NT2/D1 (cell line): ENCODE measurements at regions not wholly inside any gene's neighbourhood (a gene's known extent, or its start where the extent isn't known, plus 50 kb on each side); places are given as distances from the start of the nearest gene placed in this dataset.

Experiments used
- DNase-seq: peaks from one replicate; pipeline ENCODE4 v3.0.0-alpha.2; 2011; ENCODE audit warnings: low read depth, low spot score
- H3K27me3 ChIP-seq: 2 replicates; pipeline ENCODE4 v1.6.0; 2011; ENCODE audit warnings: mild to moderate bottlenecking; ENCODE audit not compliant: insufficient read length, insufficient read depth
- H3K36me3 ChIP-seq: 2 replicates; pipeline ENCODE4 v1.6.1; 2011; ENCODE audit warnings: mild to moderate bottlenecking, low read length, mixed read lengths; ENCODE audit not compliant: insufficient read depth, insufficient read length
- H3K4me1 ChIP-seq: 2 replicates; pipeline ENCODE4 v1.5.1; 2011; ENCODE audit not compliant: insufficient read depth, insufficient read length
- H3K4me3 ChIP-seq: 2 replicates; pipeline ENCODE4 v1.5.1; 2011; ENCODE audit warnings: low read depth; ENCODE audit not compliant: insufficient read length
- H3K9ac ChIP-seq: 2 replicates; pipeline ENCODE4 v1.6.0; 2011; ENCODE audit warnings: low read depth; ENCODE audit not compliant: insufficient read length
- H3K9me3 ChIP-seq: 2 replicates; pipeline ENCODE4 v1.5.1; 2011; ENCODE audit warnings: mild to moderate bottlenecking, low read length; ENCODE audit not compliant: insufficient read depth
- SUZ12 ChIP-seq: IDR thresholded peaks from 2 replicates; pipeline ENCODE4 v1.6.1; 2011; ENCODE audit not compliant: insufficient read length, insufficient read depth; ENCODE audit errors: extremely low read depth
- YY1 ChIP-seq: IDR thresholded peaks from 2 replicates; pipeline ENCODE4 v1.6.1; 2011; ENCODE audit not compliant: insufficient read length, insufficient read depth
- ZNF274 ChIP-seq: IDR thresholded peaks from 2 replicates; pipeline ENCODE4 v1.6.1; 2011; ENCODE audit warnings: mild to moderate bottlenecking, low read depth, low read length

DNA sequence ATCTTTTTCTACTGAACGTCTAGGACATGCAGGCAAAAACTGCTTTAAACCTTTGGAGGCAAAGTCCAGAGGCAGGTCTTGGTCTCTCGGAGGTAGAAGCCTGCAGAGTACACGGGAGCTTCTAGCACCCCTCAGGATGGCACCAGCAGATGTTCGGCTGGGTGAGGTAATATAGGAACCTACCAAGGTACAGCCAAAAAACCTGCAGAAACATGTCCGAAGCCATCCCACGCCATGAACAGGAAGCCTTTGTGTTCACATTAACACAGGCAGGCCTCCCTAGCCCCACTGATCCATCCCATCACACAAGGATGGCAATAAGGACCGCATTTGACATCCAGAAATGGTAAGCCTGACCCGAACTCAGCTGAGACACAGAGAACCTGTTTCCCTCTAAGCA lies 157.9 kb upstream of the HES1 start:
- H3K4me3 ChIP-seq, result no peak overlapping the region
- peaks cover 27% of the 10 kb centered on the region for H3K27me3 ChIP-seq
- DNase-seq, result no peak
- peaks cover 7% of the 10 kb centered on the region for H3K4me1 ChIP-seq
- no peak overlapping the region for H3K9ac ChIP-seq
- no peaks in the 10 kb centered on the region for H3K9me3 ChIP-seq
- H3K36me3 ChIP-seq, result no peaks in the 10 kb centered on the region
- TF ChIP-seq YY1 (no peak), ZNF274 (no peak), SUZ12 (no peak)

DNA sequence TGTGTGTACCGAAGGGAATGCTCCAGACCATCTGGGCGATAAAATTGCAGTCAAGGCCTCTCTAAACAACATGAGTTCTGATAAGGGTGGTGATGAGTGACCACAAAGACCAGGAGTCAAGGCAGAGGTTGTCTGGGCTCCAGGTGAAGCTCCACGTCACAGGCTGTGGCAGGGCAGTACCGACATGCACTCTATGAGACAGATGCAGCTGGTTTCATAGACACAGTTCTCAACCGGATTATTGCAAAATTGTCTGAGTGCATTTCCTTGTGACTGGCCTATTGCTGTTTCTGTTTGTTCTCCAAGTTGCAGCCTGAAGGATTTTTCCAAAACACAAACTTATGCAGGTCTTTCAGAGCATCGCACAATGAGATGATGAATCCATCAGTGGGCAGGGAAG lies 157.5 kb upstream of the HES1 start:
- Histone ChIP-seq H3K4me3 (no peak overlapping the region), H3K4me1 (peaks cover 7% of the 10 kb centered on the region), H3K9ac (no peak overlapping the region), H3K27me3 (peaks cover 23% of the 10 kb centered on the region), H3K36me3 (no peaks in the 10 kb centered on the region), H3K9me3 (no peaks in the 10 kb centered on the region)
- no peak for DNase-seq
- TF ChIP-seq ZNF274 (no peak), SUZ12 (no peak), YY1 (no peak)

DNA sequence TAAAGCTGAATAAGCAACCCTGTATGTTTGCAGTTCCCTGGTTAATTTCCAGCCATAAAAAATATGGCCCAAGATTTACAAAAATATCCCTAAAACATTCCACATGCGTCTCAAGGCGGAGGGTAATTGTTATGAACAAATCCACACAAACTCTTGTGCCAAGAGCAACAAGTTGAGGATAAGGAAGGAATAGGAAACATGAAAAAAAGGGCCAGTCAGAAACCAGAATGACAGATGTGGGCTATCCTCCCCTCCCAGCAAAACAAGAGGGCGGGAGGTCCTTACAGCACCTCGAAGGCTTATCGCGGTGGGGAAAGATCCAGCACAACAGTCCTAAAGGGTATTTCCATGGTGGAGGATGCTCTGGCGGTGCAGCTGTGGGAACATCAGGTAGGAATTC lies 155.6 kb upstream of the HES1 start:
- H3K4me1 ChIP-seq, result peaks cover 5% of the 10 kb centered on the region
- TF ChIP-seq YY1, result no peak
- TF ChIP-seq SUZ12, result no peak
- TF ChIP-seq ZNF274, result no peak
- no peak overlapping the region for H3K4me3 ChIP-seq
- H3K36me3 ChIP-seq, result no peaks in the 10 kb centered on the region
- H3K9me3 ChIP-seq, result no peaks in the 10 kb centered on the region
- H3K27me3 ChIP-seq, result peaks cover 23% of the 10 kb centered on the region
- H3K9ac ChIP-seq, result no peak overlapping the region
- DNase-seq, result no peak

DNA sequence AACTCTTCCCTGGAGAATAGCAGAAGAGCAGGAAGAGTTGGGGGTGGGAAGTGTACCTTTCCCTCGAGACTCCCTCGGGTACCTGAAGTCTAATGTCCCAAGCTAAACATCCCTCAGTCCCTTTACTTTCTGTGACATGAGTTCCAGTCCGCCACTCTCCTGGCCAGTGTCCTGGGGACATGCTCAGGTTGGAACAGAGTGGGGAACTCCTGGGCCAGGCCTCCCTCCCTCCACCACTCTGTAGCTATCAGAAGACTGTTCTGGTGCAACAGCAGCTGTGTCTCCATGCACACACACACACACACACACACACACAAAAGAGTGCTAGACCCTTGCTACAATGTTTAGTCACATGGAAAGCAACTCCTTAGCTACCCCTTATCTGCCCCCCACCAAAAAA lies 155.0 kb upstream of the HES1 start:
- Histone ChIP-seq H3K27me3 (peaks cover 23% of the 10 kb centered on the region), H3K9ac (no peak overlapping the region), H3K4me3 (no peak overlapping the region), H3K4me1 (peaks cover 5% of the 10 kb centered on the region), H3K9me3 (no peaks in the 10 kb centered on the region), H3K36me3 (no peaks in the 10 kb centered on the region)
- TF ChIP-seq SUZ12 (no peak), ZNF274 (no peak), YY1 (no peak)
- DNase-seq, result no peak

DNA sequence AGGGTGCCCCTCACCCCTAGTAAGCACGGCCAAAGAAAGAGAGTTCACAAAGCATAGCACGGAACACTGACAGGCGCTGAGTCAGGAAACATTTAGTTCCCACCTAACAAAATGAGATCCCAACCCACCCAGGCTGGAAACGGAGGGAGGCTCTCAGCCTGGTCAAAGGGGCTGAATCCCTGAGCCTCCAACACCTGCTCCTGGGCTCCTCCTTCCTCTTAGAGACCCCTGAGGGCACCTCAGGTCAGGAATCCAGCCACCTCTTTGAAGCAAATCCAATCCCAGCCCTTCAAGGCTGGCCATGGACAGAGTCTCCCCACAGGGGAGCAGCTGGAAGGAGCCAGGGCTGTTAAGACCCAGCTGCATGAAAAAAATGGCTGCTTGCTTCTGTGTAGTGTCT lies 154.4 kb upstream of the HES1 start:
- Histone ChIP-seq H3K9ac (no peak overlapping the region), H3K9me3 (no peaks in the 10 kb centered on the region), H3K4me3 (no peak overlapping the region), H3K36me3 (no peaks in the 10 kb centered on the region), H3K4me1 (peaks cover 5% of the 10 kb centered on the region), H3K27me3 (peaks cover 23% of the 10 kb centered on the region)
- DNase-seq, result no peak
- TF ChIP-seq SUZ12 (no peak), YY1 (no peak), ZNF274 (no peak)

DNA sequence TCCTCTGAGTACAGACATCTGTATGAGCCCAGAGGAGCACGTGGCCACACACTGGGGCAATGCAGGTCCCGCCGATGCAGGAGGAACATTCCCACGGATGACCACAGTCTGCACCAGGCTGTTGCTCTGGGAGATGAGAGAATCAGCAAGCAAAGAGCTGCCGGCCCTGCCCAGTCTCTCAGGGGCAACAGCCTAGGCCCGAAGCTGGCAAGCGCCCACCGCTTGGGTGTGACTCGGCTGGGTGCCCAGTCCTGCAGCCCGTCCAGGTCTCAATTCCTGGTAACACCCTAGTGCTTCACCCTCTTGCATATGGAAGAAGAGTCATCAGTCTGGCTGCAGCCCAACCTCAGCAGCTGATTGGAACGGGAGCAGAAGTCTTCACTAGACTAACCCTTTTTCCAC lies 153.7 kb upstream of the HES1 start:
- Histone ChIP-seq H3K4me1 (peaks cover 5% of the 10 kb centered on the region), H3K9ac (no peak overlapping the region), H3K4me3 (no peak overlapping the region), H3K9me3 (no peaks in the 10 kb centered on the region), H3K36me3 (no peaks in the 10 kb centered on the region), H3K27me3 (peaks cover 23% of the 10 kb centered on the region)
- DNase-seq, result no peak
- TF ChIP-seq ZNF274, result no peak
- no peak for TF ChIP-seq SUZ12
- no peak for TF ChIP-seq YY1

DNA sequence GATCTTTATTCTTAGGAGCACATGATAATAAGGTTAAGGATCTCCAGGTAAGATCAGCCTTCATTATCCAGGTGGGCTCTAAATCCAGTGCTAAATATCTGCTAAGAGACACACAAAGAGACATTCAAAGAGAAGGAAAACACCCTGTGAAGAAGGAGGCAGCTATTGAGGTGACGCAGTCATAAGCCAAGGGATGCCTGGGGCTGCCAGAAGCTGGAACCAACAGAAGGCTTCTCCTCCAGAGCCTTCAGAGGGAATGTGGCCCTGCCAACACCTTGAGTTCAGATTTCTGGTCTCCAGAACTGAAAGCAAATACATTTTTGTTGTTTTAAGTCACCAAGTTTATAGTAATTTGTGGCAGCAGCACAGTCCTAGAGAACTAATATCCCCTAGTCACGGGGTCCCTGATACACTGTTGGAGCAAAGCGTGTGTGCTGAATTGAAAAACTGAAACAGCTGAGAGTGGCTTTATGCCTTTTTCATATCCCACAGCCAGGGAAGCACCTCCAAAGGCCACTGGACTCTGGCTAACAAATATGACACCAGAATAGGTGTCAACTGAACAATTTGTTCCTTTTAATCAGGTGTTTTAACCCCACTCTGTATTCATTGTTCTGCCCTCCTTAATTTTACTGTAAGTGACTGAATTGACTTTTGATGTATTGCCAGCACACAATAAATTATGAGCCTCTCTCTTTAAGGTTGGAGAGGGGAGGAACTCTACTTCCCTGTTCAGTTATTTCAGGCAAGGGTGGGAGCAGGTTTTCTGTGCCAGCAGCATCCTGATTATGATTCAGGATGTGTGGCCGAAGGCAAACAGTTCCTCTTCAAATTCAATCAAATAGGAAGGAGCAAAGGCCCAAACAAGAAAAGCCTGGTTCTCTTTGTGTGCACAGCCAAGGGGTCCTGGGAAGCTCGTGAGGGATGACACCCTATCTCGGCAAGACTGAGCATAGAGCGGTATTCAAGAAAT lies 151.8 kb upstream of the HES1 start:
- no peak for DNase-seq
- Histone ChIP-seq H3K4me3 (no peak overlapping the region), H3K9me3 (no peaks in the 10 kb centered on the region), H3K36me3 (no peaks in the 10 kb centered on the region), H3K9ac (no peak overlapping the region), H3K27me3 (peaks cover 15% of the 10 kb centered on the region), H3K4me1 (peaks cover 5% of the 10 kb centered on the region)
- TF ChIP-seq SUZ12, result no peak
- no peak for TF ChIP-seq ZNF274
- no peak for TF ChIP-seq YY1
